ENCODE measurements at regions not wholly inside any gene's neighbourhood (a gene's known extent, or its start where the extent isn't known, plus 50 kb on each side); places are given as distances from the start of the nearest gene placed in this dataset.

DNA sequence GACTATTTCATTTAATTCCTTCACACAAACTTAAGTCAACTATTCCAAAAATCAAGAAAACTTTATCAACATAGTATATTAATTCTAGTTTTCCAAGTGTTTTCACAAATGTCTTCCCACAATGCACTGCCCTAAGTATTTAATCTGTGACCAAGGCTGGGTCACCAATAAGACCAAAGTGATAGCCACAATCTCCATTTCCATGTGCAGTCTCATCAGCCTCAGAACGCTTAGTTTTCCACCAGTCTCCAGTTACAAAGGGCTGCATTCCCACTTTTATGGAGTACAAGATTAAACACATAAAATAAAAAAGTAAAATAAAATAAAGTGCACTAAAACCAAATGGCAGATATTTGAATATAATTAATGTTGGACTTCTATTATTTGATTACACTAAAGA lies 371.6 kb upstream of the CCNH start:
- POLR2A ChIA-PET (ENCODE audit: low non-redundant PET), result no interaction called here
- CTCF ChIA-PET, result no interaction called here
- Histone ChIP-seq H3K36me3 (ENCODE audit: insufficient read depth, low read length, poor library complexity, severe bottlenecking) (no peaks in the 10 kb centered on the region), H3K9me3 (ENCODE audit: low read depth, low read length, poor library complexity, severe bottlenecking) (no peaks in the 10 kb centered on the region), H3K4me1 (ENCODE audit: insufficient read depth, low read length, poor library complexity, severe bottlenecking) (no peaks in the 10 kb centered on the region), H3K4me3 (ENCODE audit: low read depth, low read length, poor library complexity, severe bottlenecking) (no peak overlapping the region), H3K27me3 (replicated peaks; ENCODE audit: insufficient read depth, low read depth, low read length, poor library complexity) (no peaks in the 10 kb centered on the region), H3K27ac (ENCODE audit: low read depth, low read length, poor library complexity, severe bottlenecking) (no peak overlapping the region)
- TF ChIP-seq EZH2 (IDR thresholded peaks at IDR 0.05; ENCODE audit: borderline replicate concordance, low read depth, low read length, poor library complexity, severe bottlenecking) (no peak), CTCF (conservative IDR thresholded peaks at IDR 0.05; ENCODE audit: low read depth, low read length) (no peak)
- BruUV-seq (replicated peaks), result no TSS peak
- DNase-seq (ENCODE audit: low spot score), result no peak
- intact Hi-C loops (cut with micrococcal nuclease; ENCODE audit: unreplicated experiment), result no loop called here

- ChIA-PET POLR2A (ENCODE audit: low non-redundant PET) (no interaction called here), CTCF (no interaction called here)
- Histone ChIP-seq H3K9me3 (ENCODE audit: low read depth, low read length, poor library complexity, severe bottlenecking) (no peaks in the 10 kb centered on the region), H3K27me3 (replicated peaks; ENCODE audit: insufficient read depth, low read depth, low read length, poor library complexity) (no peaks in the 10 kb centered on the region), H3K27ac (ENCODE audit: low read depth, low read length, poor library complexity, severe bottlenecking) (no peak overlapping the region), H3K36me3 (ENCODE audit: insufficient read depth, low read length, poor library complexity, severe bottlenecking) (no peaks in the 10 kb centered on the region), H3K4me1 (ENCODE audit: insufficient read depth, low read length, poor library complexity, severe bottlenecking) (no peaks in the 10 kb centered on the region), H3K4me3 (ENCODE audit: low read depth, low read length, poor library complexity, severe bottlenecking) (no peak overlapping the region)
- intact Hi-C loops (cut with micrococcal nuclease; ENCODE audit: unreplicated experiment), result no loop called here
- TF ChIP-seq EZH2 (IDR thresholded peaks at IDR 0.05; ENCODE audit: borderline replicate concordance, low read depth, low read length, poor library complexity, severe bottlenecking) (no peak), CTCF (conservative IDR thresholded peaks at IDR 0.05; ENCODE audit: low read depth, low read length) (no peak)
- DNase-seq (ENCODE audit: low spot score), result no peak
- no TSS peak for BruUV-seq (replicated peaks)
Measured at GRCh38 chr5:87782916-87783315, 370.2 kb upstream of the CCNH start.

DNA sequence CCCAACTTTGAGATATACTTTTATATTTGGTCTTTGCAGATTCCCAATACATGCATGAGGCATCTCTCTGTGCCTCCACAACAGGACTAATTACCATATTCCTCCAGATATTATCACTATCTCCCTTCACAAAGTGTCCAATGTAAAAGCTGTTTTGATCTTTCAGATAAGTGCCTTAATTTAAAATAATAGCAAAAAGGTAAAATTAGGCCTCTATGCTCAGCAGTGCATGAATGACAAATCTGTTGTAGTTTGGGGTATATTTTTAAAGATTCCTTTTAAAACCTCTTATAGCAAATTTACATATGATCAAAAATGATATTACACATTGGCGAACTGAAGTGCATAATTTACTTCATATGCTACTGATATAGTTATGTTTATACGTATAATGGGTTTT lies 369.2 kb upstream of the CCNH start:
- no peaks in the 10 kb centered on the region for H3K27me3 ChIP-seq (replicated peaks; ENCODE audit: insufficient read depth, low read depth, low read length, poor library complexity)
- TF ChIP-seq CTCF (conservative IDR thresholded peaks at IDR 0.05; ENCODE audit: low read depth, low read length) (no peak), EZH2 (IDR thresholded peaks at IDR 0.05; ENCODE audit: borderline replicate concordance, low read depth, low read length, poor library complexity, severe bottlenecking) (no peak)
- ChIA-PET POLR2A (ENCODE audit: low non-redundant PET) (no interaction called here), CTCF (interaction anchor here (0.5 to 1.4 kb wide), 6 partner anchors 10 to 943 kb away, joined by 3 to 30 read pairs (median 4); no protein-coding TSS in a partner anchor)
- H3K27ac ChIP-seq (ENCODE audit: low read depth, low read length, poor library complexity, severe bottlenecking), result no peak overlapping the region
- no peak for DNase-seq (ENCODE audit: low spot score)
- BruUV-seq (replicated peaks), result no TSS peak
- H3K4me3 ChIP-seq (ENCODE audit: low read depth, low read length, poor library complexity, severe bottlenecking), result no peak overlapping the region
- H3K36me3 ChIP-seq (ENCODE audit: insufficient read depth, low read length, poor library complexity, severe bottlenecking), result no peaks in the 10 kb centered on the region
- H3K4me1 ChIP-seq (ENCODE audit: insufficient read depth, low read length, poor library complexity, severe bottlenecking), result no peaks in the 10 kb centered on the region
- no peaks in the 10 kb centered on the region for H3K9me3 ChIP-seq (ENCODE audit: low read depth, low read length, poor library complexity, severe bottlenecking)
- intact Hi-C loops (cut with micrococcal nuclease; ENCODE audit: unreplicated experiment), result loop anchor here (1.0 to 2.0 kb wide), 5 partner anchors 357 to 943 kb away; no protein-coding TSS in a partner anchor

Data from A673 (cell line).